Activated naive CD8-positive, alpha-beta T cell treated with anti-CD3 and anti-CD28 coated beads for 36 hours (primary cell): ENCODE measurements at regions not wholly inside any gene's neighbourhood (a gene's known extent, or its start where the extent isn't known, plus 50 kb on each side); places are given as distances from the start of the nearest gene placed in this dataset.
"Not testable (repeated sequence)": the region's sequence is repeated elsewhere in the genome, so short reads cannot be mapped to it uniquely, and the experiment has no call there.

ENCODE experiments used
- DNase-seq: peaks from one replicate; pipeline ENCODE4 v3.0.0; 2021
- H3K27ac Mint-ChIP-seq: one replicate; pipeline ENCODE4 v1.8.0; 2022; ENCODE audit warnings: mild to moderate bottlenecking, moderate library complexity, mixed read lengths
- H3K27me3 Mint-ChIP-seq: one replicate; pipeline ENCODE4 v1.8.0; 2022; ENCODE audit warnings: mild to moderate bottlenecking, mixed read lengths
- H3K36me3 Mint-ChIP-seq: one replicate; pipeline ENCODE4 v1.8.0; 2021; ENCODE audit warnings: mild to moderate bottlenecking, mixed read lengths
- H3K4me1 Mint-ChIP-seq: one replicate; pipeline ENCODE4 v1.8.0; 2021; ENCODE audit warnings: mixed read lengths
- H3K4me3 Mint-ChIP-seq: one replicate; pipeline ENCODE4 v1.8.0; 2022; ENCODE audit warnings: mild to moderate bottlenecking, moderate library complexity, mixed read lengths
- H3K9me3 Mint-ChIP-seq: one replicate; pipeline ENCODE4 v1.8.0; 2022; ENCODE audit warnings: mixed read lengths

DNA sequence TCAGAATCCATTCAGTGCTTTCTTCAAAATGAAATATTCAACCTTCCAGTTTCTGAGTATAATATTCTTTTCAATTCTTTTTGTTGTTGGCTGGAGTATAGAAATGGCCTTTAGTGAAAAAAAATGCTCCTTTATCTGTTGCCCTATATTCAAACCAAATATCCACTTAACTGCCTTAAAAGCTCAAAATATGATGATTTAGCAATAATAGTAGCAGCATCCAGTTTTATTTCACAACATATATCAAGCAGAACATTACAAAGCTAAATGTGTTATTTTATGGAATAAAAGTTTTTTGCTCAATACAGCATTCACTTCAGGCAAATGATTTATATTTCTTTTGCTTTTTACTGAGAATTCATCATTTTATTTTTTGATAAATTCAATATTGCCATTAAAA, 322.4 kb upstream of the EYS start:
- H3K27ac Mint-ChIP-seq: no peak overlapping the region
- no peaks in the 10 kb centered on the region for H3K4me1 Mint-ChIP-seq
- peaks cover 7% of the 10 kb centered on the region for H3K9me3 Mint-ChIP-seq

DNA sequence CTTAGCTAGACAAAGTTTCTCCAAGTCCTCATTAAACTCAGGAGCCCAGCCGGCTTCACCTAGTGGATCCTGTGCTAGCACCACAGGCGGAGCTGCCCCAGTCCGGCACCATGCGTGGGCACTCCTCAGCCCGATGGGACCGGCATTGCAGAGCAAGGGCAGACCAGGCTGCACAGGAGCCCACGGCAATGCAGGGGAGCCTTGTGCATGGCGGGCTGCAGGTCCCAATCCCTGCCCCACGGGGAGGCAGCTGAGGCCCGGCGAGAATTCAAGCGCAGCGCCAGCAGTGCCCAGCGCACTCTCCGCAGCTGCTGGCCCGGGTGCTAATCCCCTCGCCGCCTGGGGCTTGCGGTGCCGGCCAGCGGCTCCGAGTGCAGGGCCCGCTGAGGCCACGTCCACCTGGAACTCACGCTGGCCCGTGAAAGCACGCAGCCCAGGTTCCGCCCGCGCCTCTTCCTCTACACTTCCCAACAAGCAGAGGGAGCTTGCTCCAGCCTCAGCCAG, 292.3 kb upstream of the EYS start:
- Mint-ChIP-seq H3K4me1 (no peaks in the 10 kb centered on the region), H3K9me3 (peaks cover 2% of the 10 kb centered on the region), H3K27me3 (no peaks in the 10 kb centered on the region), H3K36me3 (no peaks in the 10 kb centered on the region), H3K4me3 (no peak overlapping the region), H3K27ac (no peak overlapping the region)
- DNase-seq: no peak

More for the DNA sequence above, 322.4 kb upstream of the EYS start:
- no peak overlapping the region for H3K4me3 Mint-ChIP-seq
- no peaks in the 10 kb centered on the region for H3K36me3 Mint-ChIP-seq
- DNase-seq: no peak
- H3K27me3 Mint-ChIP-seq: no peaks in the 10 kb centered on the region

DNA sequence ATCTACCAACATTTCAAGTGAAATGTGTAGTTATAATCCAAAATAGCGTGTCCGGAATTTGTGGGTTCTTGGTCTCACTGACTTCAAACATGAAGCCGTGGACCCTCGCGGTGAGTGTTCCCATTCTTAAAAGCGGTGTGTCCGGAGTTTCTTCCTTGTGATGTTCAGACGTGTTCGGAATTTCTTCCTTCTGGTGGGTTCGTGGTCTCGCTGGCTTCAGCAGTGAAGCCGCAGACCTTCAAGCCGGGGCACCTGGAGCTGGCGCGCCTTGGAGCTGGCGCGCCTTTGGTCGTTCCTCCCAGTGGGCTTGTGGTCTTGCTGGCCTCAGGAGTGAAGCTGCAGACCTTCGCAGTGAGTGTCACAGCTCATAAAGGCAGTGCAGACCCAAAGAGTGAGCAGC, 291.5 kb upstream of the EYS start:
- H3K27me3 Mint-ChIP-seq: no peaks in the 10 kb centered on the region
- DNase-seq: no peak
- H3K4me1 Mint-ChIP-seq: no peaks in the 10 kb centered on the region
- H3K9me3 Mint-ChIP-seq: peaks cover 2% of the 10 kb centered on the region
- no peaks in the 10 kb centered on the region for H3K36me3 Mint-ChIP-seq
- no peak overlapping the region for H3K4me3 Mint-ChIP-seq
- no peak overlapping the region for H3K27ac Mint-ChIP-seq

DNA sequence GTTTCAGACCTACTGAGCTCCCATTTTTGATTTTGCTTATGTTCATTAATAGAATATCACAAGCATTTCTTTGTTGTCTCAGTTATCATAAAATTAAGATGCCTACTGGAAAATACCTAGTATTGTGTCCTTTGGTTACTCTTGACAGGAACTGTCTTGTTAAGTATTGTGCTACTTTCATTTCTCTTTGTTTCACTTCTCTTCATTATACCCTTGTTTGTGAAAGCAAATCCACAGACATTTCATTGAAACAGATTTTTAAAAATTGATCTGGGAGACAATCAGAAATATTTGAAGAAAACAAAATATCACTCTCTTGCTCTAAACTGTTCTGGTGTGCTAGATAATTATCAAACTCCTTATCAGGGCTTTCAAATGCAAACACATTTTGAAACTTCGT, 290.5 kb upstream of the EYS start:
- Mint-ChIP-seq H3K4me1 (no peaks in the 10 kb centered on the region), H3K4me3 (no peak overlapping the region), H3K36me3 (no peaks in the 10 kb centered on the region), H3K9me3 (peaks cover 2% of the 10 kb centered on the region), H3K27me3 (no peaks in the 10 kb centered on the region), H3K27ac (no peak overlapping the region)
- DNase-seq: no peak

DNA sequence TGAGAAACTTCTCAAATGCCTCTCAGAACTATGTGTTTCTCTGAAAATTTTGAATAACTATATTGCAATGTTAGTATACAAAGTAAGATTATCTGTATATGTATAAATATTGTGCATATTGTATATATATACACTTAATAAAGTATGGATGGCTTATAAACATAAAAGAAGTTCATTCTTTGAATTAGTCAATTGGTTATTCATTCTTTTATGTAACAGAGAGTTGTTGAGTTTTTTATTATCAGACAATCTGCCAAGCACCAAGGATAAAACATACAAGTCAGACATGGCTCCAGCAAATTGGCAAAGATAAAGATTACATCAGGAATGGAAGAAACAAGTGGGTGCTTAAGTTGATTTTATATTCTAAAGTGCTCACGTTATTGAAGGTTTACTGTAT, 289.1 kb upstream of the EYS start:
- Mint-ChIP-seq H3K27me3 (no peaks in the 10 kb centered on the region), H3K27ac (no peak overlapping the region), H3K4me3 (no peak overlapping the region), H3K36me3 (no peaks in the 10 kb centered on the region), H3K9me3 (peaks cover 2% of the 10 kb centered on the region), H3K4me1 (no peaks in the 10 kb centered on the region)
- DNase-seq: no peak

DNA sequence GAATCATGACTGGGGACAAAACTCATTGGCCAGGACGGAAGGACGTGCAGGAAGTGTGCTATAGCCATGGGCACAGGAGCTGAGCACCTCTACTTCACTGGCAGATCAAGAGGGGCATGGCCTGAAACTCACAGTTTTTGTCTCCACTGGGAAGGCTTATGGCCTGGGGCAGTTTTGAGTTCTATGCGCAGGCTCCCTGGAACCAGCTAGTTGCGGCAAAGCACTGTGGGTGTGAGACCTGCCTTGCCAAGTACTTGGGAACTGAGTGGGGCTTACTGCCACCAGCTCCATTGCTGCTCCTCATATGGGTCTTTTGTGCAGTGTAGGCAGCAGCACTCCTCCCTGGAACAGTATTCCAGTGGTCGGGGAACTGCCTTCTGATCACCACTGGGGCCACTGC, 282.6 kb upstream of the EYS start:
- Mint-ChIP-seq H3K27me3 (no peaks in the 10 kb centered on the region), H3K36me3 (no peaks in the 10 kb centered on the region), H3K4me3 (no peak overlapping the region), H3K9me3 (peaks cover 9% of the 10 kb centered on the region), H3K4me1 (no peaks in the 10 kb centered on the region), H3K27ac (no peak overlapping the region)
- no peak for DNase-seq

DNA sequence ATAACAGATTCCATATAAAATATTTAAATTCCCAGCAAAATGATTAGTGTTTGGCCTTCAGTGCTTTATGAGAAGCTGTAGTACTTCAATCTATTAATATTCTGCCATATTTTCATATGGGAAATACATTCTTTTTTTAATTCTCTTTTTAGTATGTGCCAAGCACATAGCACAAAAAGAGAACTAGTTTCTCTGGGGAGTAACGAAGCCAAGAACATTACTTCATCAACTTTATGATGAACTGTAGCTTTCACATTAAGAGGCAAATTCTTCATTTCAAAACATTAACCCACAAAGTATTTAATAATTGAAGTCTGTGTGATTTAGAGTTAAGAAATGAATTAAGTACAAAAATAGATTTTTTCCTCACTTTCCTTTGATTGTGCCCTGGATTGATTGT, 281.0 kb upstream of the EYS start:
- Mint-ChIP-seq H3K4me3 (no peak overlapping the region), H3K36me3 (no peaks in the 10 kb centered on the region), H3K9me3 (peaks cover 11% of the 10 kb centered on the region), H3K27me3 (no peaks in the 10 kb centered on the region), H3K4me1 (no peaks in the 10 kb centered on the region), H3K27ac (no peak overlapping the region)
- DNase-seq: no peak

DNA sequence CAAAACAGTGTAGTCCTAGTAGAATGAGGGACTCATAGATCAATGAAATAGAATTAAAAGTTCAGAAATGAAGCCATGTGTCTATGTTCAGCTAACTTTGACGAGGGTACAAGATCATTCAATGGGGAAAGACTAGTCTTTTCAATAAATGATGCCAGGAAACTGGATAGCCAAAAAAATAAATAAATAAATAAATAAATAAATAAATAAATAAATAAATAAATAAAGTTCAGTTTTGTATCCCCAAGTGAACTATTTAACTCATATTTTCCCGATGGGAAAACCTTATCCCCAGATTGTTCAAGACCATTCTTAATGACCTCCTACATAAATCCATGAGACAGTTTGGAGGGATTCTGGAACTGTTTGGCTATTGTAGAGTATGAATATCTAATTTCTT, 277.1 kb upstream of the EYS start:
- no peaks in the 10 kb centered on the region for H3K27me3 Mint-ChIP-seq
- no peak overlapping the region for H3K4me3 Mint-ChIP-seq
- H3K4me1 Mint-ChIP-seq: no peaks in the 10 kb centered on the region
- H3K27ac Mint-ChIP-seq: no peak overlapping the region
- no peak for DNase-seq
- H3K9me3 Mint-ChIP-seq: peaks cover 17% of the 10 kb centered on the region
- H3K36me3 Mint-ChIP-seq: no peaks in the 10 kb centered on the region

DNA sequence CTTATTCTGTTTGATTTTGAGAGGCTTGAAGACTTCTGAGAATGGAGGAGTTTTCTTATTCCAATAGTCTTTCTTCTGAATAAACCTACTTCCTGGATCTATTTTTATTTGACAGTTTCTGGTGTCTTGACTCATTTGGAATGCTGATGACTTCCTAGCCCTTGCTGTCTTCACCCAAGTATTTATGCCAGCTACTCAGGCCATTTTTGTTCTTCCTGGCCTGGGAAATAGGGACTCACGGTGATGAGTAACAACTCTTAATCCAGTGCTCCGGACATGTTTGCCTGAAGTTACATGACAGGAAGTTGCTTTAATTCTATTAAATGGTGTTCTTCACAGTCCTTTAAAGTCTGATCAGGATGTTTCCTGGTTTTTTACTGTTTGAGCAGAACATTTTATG, 272.1 kb upstream of the EYS start:
- no peak overlapping the region for H3K27ac Mint-ChIP-seq
- H3K36me3 Mint-ChIP-seq: no peaks in the 10 kb centered on the region
- H3K27me3 Mint-ChIP-seq: no peaks in the 10 kb centered on the region
- H3K4me1 Mint-ChIP-seq: no peaks in the 10 kb centered on the region
- peaks cover 6% of the 10 kb centered on the region for H3K9me3 Mint-ChIP-seq
- DNase-seq: no peak
- H3K4me3 Mint-ChIP-seq: no peak overlapping the region

DNA sequence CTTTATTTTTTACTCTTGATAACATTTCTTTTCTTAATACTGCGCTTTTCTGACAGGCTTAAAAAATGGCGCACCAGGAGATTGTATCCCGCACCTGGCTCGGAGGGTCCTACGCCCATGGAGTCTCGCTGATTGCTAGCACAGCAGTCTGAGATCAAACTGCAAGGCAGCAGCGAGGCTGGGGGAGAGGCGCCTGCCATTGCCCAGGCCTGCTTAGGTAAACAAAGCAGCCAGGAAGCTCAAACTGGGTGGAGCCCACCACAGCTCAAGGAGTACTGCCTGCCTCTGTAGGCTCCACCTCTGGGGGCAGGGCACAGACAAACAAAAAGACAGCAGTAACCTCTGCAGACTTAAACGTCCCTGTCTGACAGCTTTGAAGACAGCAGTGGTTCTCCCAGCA, 264.2 kb upstream of the EYS start:
- not testable (repeated sequence) for H3K4me3 Mint-ChIP-seq

DNA sequence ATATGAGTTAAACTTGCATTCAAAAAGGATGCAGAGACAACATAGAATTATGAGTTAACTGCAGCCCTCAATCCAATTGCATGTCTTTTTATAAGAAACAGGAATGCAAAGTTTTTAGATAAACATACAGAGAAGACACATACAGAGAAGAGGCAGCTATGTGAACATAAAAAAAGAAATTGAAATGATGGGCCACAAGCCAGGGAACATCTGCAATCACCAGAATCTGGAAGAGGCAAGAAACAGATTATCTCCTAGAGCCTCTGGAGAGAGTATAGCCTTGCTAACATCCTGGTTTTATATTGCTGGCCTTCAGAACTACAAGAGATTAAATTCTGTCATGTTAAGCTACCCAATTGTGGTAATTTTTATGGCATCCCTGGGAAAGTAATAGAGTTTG, 257.2 kb upstream of the EYS start:
- DNase-seq: no peak
- Mint-ChIP-seq H3K4me3 (no peak overlapping the region), H3K27me3 (no peaks in the 10 kb centered on the region), H3K27ac (no peak overlapping the region), H3K36me3 (no peaks in the 10 kb centered on the region), H3K4me1 (no peaks in the 10 kb centered on the region), H3K9me3 (peaks cover 3% of the 10 kb centered on the region)

More for the DNA sequence above, 264.2 kb upstream of the EYS start:
- not testable (repeated sequence) for H3K36me3 Mint-ChIP-seq, H3K27ac Mint-ChIP-seq, H3K27me3 Mint-ChIP-seq, H3K9me3 Mint-ChIP-seq, H3K4me1 Mint-ChIP-seq, DNase-seq

DNA sequence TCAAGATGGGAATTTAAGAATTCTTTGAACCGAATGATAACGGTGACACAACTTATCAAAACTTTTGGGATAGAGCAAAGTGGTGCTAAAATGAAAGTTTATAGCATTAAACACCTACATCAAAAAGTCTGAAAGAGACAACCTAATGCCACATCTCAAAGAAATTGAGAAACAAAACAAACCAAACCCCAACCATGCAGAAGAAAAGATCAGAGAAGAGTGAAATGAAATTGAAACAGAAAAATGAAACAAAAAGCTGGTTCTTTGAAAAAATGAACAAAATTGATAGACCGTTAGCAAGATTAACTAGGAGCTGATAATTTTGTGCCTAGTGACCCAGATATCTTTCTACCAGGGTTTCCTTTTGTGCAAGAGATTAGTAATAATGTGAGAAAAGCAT, 248.0 kb upstream of the EYS start:
- Mint-ChIP-seq H3K4me1 (no peaks in the 10 kb centered on the region), H3K9me3 (peaks cover 7% of the 10 kb centered on the region), H3K36me3 (no peaks in the 10 kb centered on the region), H3K27ac (no peak overlapping the region), H3K4me3 (no peak overlapping the region), H3K27me3 (no peaks in the 10 kb centered on the region)
- DNase-seq: no peak

DNA sequence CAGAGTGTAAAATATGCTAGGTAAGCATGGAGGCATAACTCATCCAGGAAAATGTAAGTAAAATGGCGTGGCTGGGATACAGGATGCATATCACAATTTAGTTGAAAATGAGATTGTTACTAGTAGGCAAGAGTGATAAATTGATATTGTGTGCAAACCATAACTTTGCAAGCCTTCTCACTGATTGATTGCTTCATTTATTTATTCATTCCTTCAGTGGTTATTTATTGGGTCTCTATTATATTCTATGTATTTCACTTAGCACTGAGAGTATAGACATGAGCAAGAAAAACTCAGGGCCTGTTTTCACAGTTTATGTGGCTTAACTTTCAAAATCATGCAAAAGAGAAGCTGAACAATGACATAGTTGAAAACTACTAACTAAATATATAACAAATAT, 241.0 kb upstream of the EYS start:
- Mint-ChIP-seq H3K27ac (no peak overlapping the region), H3K36me3 (no peaks in the 10 kb centered on the region), H3K4me3 (no peak overlapping the region)

DNA sequence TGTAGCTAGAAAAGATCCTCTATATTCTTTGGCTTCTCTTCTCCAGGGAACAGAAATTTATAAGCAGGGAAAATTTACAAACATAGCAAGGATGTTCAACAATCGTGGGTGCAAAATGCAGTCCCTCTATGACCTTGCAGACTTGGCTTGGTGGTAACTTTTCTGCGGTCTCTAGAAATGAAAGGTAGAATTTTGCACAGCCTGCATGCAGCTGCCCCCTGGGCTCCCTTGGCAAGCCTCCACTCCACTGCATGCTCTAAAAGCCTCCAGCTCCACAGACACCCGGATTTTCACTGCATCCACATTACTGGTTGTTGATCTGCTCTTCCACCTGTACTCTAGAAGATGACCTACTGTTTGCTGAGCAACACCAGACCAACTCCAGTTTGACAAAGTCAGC, 236.5 kb upstream of the EYS start:
- peaks cover 3% of the 10 kb centered on the region for H3K9me3 Mint-ChIP-seq
- H3K27me3 Mint-ChIP-seq: no peaks in the 10 kb centered on the region
- no peaks in the 10 kb centered on the region for H3K36me3 Mint-ChIP-seq
- no peak for DNase-seq
- no peak overlapping the region for H3K4me3 Mint-ChIP-seq
- no peaks in the 10 kb centered on the region for H3K4me1 Mint-ChIP-seq
- H3K27ac Mint-ChIP-seq: no peak overlapping the region

More for the DNA sequence above, 241.0 kb upstream of the EYS start:
- no peaks in the 10 kb centered on the region for H3K27me3 Mint-ChIP-seq
- peaks cover 1% of the 10 kb centered on the region for H3K9me3 Mint-ChIP-seq
- DNase-seq: no peak
- no peaks in the 10 kb centered on the region for H3K4me1 Mint-ChIP-seq

DNA sequence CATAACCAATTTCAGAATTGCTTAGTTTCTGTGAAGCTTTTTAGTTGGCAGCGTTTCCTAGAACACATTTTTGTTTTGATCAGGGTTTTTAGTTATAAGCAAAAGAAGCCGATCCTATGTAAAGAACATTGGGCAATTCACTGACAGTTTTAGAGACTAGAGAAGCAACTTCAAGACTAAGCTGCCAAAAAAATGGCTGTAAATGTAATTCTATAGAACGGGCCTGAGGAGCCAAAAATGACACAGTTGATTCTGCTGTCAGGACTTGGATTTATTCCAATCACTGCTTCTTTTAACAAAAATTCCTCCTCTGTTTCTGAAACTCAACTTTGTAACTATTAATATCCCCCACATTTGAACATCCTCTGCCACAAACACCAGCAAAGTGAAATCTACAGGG, 236.0 kb upstream of the EYS start:
- Mint-ChIP-seq H3K4me3 (no peak overlapping the region), H3K4me1 (no peaks in the 10 kb centered on the region), H3K36me3 (no peaks in the 10 kb centered on the region), H3K27me3 (no peaks in the 10 kb centered on the region), H3K27ac (no peak overlapping the region), H3K9me3 (peaks cover 5% of the 10 kb centered on the region)
- no peak for DNase-seq

DNA sequence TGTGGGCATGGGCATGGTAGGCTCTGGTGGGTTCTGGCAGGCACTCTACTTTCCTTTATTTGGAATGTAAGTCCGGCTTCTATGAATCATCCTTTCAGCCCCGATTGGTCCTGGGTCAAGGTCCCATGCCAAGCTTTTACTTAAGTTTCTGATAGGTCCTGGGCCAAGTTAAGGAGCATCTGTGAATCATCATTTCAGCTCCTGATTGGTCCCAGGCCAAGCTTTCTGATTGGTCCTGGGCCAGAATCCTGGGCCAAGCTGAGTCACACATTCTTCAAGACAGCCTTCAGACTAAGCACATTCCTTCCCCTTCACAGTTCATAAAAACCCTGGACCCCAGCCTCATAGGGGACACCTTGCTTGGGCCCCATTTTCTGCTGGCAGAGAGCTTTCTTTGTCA, 231.0 kb upstream of the EYS start:
- Mint-ChIP-seq H3K9me3 (peaks cover 4% of the 10 kb centered on the region), H3K27ac (no peak overlapping the region), H3K4me1 (no peaks in the 10 kb centered on the region), H3K36me3 (no peaks in the 10 kb centered on the region), H3K27me3 (no peaks in the 10 kb centered on the region), H3K4me3 (no peak overlapping the region)
- no peak for DNase-seq

DNA sequence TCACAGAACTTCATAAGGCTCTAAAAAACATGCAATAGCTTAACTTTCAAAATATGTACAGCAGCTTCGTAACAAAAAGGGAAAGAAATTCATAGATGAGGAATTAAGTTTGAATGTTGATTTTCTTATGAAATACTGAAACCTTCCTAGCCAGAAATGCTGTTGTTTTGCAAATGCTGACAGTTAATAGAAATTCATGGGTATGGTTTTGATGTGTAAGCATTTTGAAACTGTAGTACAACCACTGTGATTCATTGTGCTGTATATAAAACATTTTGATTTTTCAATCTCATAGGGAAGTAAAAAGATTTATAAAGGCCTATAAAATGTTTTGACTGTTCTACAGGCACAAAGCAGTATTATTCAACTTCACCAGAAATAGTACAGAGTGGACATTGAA, 228.4 kb upstream of the EYS start:
- Mint-ChIP-seq H3K27ac (no peak overlapping the region), H3K4me1 (no peaks in the 10 kb centered on the region), H3K9me3 (peaks cover 4% of the 10 kb centered on the region), H3K4me3 (no peak overlapping the region), H3K36me3 (no peaks in the 10 kb centered on the region), H3K27me3 (no peaks in the 10 kb centered on the region)
- DNase-seq: no peak
